HUDEP-2 (cell line): ENCODE measurements at regions not wholly inside any gene's neighbourhood (a gene's known extent, or its start where the extent isn't known, plus 50 kb on each side); places are given as distances from the start of the nearest gene placed in this dataset.
"Not testable (repeated sequence)": the region's sequence is repeated elsewhere in the genome, so short reads cannot be mapped to it uniquely, and the experiment has no call there.

Source experiments
- DNase-seq, 76 experiments: peaks; one replicate each; lab custom pipeline; 2025; ENCODE audit not compliant: unreplicated experiment in 76 of 76; lab: John Stamatoyannopoulos, UW

DNA sequence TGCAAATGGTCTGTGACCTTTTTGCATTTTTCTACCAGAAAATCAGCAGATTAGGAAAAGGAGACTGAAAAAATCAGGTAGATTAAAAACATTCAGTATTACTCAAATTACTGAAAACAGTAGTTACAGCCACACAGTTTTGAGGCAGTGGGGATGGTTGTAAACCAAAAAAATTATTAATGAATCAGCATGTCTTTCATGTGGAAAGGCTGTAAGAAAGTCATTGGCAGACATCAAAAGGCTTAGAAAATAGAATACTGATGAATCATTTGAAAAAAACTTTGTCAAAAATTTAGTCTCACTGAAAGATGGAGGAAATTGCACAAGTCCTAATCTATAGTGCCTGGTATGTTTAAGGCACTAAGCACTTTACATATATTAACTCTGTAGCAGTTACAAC is 133.9 kb upstream of the GCFC2 start:
- DNase-seq: no peak

DNA sequence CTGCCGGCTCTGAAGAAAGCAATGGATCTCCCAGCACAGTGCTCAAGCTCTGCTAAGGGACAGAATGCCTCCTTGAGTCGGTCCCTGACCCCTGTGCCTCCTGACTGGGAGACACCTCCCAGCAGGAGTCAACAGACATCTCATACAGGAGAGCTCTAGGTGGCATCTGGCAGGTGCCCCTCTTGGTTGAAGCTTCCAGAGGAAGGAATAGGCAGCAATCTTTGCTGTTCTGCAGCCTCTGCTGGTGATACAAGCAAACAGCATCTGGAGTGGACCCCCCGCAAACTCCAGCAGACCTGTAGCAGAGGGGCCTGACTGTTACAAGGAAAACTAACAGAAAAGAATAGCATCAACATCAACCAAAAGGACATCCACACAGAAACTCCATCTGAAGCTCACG is 123.9 kb upstream of the GCFC2 start:
- peak in 1 of 76 experiments; percentile 2 for DNase-seq

DNA sequence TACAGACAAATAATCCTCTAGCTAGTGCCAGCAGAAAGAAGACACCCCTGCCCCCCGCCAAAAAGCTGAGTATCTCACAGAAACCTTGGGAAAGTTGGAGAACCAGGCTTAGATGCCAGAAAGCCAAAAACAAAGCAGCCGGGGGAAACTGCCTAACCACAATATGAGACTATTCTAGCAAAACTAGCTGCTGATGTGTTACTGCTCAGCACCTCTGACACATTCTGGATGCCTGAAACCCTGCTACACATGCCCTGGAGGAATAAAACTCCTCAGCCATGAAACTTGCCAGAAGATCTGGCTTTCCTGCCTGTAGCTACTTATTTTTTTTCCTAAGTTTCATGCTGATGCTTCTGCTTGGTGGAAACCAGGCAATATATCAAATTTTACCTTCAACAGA is 122.7 kb upstream of the GCFC2 start:
- DNase-seq: no peak

DNA sequence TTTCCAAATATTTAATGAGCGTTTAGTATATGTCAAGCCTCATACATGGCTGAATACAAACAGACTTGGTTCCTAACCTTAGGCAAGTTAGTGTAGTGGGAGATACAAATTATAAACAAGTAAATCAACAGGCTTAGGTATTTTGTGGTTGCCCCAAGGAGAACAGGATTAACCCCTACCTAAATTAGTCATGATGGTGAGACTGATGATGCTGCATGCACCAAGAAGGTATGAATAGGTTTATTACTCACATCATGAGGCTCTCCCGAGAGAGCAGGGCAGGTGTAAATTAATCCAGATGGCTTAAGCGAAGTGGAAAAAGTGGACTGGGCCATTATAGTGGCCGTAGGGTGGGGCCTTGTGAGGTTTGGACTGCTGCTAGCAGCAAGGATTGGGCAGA is 118.1 kb upstream of the GCFC2 start:
- DNase-seq: no peak

DNA sequence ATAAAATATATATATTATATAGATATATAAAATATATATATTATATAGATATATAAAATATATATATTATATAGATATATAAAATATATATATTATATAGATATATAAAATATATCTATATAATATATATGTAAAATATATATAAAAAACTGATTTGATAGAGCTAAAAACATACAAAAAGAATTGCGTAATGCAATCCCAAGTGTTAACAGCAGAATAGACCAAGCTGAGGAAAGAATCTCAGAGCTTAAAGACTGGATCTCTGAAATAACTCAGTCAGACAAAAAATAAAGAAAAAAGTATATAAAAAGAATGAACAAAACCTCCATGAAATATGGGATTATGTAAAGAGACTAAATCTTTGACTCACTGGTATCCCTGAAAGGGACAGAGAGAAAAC is 112.8 kb upstream of the GCFC2 start:
- DNase-seq: not testable (repeated sequence)

DNA sequence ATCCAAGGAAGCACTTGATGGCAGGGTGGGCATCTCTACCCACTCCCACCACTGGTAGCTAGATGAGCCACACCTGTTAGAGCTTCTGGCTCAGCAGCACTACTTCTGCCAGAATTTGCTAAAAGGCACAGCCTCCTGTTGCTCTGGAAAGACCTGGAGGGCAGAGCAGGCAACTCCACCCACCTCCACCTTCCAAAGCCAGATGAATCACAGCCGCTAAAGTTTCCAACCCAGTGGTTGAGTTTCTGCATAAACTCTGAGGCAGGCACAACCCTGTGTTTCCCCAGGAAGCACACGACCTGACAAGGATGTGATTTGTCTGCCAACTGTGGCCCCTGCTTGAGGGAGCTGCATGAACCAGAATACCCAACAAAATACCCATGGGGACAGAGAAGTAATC is 111.6 kb upstream of the GCFC2 start:
- DNase-seq: no peak

DNA sequence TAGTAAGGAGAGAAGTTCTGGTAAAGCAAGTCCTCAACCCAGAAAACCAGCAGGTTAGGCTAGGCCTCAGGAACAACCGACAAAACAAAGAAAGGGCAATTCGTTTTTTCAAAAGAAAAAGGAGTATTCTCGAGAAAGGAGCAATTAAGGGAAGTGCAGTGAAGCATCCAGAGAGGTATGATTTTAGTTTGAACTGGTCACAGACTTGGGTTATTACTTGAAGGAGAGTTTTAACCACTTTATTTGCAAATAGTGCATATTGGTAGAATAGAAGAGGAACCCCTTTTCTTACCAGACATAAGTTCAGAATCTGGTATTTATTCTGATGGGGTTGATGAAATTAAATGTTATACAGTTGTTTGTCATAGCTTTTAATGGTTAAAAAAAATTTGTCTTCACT is 110.0 kb upstream of the GCFC2 start:
- no peak for DNase-seq

DNA sequence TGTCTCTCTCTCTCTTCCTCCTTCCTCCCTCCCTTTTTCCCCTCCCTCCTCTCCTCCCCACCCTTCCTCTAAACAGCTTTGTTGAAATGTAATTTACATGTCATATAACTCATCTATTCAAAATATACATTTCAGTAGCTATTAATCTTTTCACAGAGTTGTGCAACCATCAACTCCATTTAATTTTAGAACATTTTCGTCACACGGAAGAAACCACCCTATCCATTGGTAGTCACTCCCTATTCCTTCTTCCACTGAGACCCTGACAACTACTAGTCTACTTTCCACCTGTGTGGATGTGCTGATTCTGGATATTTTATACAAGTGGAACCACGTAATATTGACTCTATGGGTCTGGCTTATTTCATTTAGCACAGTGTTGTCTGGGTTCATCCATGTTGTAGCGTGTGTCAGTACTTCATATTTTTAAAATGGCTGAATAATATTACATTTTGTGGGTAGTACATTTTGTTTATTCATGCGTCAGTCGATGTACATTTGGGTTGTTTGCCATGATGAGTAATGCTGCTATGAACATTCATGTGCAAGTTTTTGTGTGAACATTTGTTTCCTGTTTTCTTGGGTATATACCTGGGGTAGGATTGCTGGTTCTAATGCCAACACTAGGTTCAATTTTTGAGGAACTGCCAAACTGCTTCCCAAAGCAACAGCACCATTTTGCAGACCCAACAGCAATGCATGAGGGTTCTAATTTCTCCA is 100.1 kb upstream of the GCFC2 start:
- DNase-seq: no peak

DNA sequence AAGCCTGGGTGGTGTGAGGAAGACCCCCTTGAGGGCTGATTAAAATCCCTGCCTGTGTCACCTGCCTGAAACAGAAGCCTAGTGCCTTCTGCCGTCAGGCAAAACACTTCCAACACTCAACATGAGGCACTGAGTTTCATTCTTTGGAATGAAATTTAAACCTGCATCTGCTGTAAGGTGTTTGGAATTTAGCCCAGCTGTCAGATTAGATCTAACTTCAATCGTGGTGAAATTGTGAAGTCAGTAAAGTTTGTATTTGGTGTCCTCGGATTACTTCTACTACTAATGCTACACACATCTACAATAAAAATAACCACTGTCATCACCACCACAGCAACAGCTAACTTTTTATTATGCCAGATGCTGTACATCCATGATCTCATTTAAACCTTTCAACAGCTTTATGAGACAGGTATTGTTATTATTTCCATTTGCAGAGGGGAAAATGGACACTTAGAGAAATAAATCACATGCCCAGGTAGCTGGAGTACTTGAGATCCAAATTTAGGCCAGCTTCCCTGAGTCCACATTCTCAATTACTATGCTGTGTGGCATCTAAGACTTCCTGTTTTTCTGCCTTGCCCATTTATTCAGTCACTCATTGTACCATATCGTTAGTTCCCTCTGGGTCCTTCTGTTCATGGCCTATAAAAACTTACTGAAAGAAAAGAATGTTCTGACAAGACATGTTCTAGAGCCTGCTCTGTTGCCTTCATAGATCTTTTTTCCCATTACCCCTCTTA is 98.2 kb upstream of the GCFC2 start:
- DNase-seq: no peak

DNA sequence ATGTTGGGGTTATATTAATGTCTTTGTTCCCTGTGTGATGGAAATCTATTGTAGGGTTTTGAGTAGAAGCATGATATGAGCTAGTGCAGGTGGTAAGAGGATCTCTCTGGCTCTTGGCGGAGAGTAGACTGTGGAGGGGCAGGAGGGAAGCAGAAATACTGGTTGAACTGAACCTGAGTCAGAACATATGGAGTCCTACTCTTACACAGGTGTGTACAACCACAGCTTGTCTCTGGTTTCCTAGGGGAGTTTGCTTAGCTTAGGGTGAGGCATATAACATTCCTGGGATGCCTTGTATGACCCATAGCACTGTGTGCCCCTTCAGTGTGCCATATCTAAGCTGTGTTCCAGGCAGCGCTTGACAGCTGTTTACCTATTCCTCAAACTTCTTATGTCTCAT is 97.3 kb upstream of the GCFC2 start:
- DNase-seq: no peak

DNA sequence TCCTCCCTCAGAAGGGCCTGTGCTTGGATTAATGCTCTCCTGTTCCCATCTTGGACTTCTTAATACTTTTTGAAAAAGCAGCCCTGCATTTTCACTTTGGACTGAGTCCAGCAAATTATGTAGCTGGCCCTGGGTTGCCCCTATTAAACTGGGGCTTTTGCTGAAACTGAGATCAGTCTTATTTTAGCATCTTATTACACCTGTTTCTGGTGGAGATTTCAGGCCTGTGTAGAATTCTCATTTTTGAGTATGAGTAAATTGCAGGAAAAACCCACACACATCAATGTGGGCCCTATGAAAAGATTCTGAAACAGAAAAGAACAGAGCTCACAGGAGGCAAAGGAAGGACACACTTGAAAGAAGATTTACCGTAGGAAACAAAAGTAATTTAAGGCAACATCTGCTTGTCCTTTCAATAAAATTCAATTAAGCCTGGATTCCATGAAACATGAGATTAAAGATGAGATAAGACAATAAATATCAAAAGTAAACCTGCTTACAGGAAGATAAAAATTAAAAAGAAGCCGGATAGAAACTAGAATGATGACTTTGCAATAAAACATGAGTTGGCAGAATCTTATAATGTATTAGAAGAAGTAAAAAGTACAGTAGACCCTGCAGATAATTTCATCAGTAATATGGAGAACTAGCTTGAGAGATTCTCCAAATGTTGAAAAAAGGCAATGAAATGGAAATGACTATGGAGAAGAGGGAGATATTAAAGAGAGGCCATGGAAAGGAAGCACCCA is 90.7 kb upstream of the GCFC2 start:
- no peak for DNase-seq

DNA sequence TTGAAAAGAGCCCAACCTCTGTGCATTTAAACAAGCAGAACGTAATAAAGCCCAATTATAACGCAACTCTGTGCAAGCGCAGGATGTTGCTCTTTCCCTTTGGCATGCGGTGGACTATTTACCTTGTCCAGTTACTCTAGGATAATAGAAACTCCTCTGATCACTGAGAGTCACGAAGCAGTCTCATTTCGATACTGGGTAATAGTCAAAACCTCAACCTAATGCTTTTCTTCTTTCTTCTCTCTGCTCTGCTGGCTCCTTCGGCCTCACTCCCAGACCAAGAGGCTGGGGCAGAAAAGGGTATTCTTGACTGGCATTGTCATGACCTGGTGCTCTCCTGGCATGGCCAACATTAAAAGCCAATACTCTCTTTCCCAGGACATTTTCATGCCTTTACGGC is 89.7 kb upstream of the GCFC2 start:
- DNase-seq: no peak

DNA sequence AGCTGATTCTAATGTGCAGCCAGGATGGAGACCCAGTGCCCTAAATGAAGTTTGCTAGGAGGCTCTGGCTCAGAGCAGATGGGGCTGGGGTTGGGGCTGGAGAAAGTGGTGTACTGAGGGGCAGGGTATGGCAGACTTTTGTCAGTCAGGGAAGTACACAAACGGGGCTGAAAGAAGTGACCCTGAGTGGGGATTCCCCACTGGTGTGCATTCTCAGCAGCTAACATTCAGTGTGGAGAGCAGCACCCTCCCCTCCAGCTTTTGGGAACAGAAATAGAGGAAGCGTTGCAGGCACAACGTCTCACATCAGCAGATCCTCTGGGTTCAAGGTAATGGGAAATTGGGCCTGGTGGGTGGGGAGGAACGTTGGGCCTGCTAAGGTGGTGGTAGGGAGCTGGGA is 89.1 kb upstream of the GCFC2 start:
- DNase-seq: no peak

DNA sequence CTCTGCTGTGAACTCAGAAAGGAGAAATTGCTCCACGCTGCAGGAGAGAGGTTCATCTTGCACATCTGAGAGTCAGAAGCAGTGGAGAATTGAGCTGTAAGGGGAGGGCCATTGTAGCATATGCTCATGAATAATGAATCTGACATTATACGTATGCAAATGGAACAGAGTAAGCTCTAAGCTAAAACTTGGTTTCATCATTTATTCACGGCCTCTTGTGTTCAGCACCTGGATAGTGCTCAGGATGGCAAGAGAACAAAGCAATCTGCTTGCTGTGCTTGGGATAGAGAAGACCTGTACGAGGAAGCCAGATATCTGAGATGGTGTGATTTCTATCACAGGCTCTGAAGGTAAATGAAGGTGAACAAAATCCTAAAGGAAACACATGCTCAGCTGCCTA is 87.9 kb upstream of the GCFC2 start:
- no peak for DNase-seq

DNA sequence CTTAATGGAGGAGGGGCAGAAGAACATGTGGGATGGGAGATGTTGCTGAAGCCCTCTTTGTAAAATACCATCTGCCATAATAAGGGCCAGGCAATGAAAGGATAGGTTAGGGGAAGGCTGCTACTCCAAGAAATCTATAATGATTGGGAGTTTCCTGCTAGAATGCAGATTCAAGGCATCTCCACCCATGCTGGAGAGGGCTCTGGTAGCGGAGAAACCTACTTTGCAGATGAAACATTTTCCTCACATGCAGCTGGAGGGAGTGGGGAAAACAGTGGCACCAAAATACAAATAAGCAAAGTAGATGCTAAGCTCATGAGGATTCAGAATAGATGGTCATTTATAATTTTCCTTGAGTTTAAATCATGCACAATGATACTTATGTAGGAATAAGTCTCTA is 82.3 kb upstream of the GCFC2 start:
- DNase-seq: no peak

DNA sequence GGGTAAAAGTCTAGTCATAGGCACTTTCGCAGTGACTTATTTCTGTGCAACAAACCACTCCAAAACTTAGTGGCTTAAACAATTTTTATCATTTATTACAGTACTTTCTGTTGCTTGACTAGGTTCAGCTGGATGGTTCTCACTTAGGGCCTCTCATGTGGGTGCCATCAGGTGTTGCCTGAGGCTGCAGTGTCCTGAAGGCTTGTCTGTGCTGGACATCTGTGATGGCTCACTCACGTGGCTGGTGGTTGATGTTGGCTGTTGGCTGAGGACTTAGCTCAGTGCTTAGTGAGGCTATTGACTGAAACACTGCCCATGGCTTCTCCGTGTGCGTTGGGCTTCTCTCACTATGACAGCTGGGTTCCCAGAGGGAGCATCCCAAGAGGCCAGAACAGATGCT is 81.4 kb upstream of the GCFC2 start:
- DNase-seq: no peak

DNA sequence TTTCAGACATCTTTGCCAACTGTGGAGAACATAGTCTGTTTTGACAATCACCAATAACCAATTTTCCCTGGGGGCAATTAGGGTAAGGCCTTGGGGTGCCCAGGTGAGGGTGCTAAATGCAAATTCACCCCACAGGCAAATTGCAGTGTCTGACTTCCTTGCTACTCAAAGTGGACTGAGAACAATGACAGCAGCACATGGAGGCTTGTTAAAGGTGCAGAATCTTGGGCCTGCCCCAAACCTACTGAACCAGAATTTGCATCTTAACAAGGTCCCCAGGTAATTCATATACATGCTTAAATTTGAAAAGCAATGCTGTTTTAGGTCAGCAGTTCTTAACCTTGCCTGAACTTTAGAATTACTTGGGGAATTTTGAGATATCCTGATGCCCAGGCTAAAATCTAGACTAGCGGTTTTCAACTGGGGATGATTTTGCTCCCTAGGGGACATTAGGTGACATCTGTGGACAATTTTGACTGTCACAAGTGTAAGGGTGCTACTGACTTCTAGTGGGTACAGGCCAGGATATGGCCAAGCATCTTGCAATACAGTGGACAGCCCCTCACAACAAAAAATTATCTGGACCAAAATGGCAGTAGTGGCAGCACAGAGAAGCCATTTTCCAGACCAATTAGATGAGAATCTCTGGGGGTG is 80.2 kb upstream of the GCFC2 start:
- DNase-seq: no peak

DNA sequence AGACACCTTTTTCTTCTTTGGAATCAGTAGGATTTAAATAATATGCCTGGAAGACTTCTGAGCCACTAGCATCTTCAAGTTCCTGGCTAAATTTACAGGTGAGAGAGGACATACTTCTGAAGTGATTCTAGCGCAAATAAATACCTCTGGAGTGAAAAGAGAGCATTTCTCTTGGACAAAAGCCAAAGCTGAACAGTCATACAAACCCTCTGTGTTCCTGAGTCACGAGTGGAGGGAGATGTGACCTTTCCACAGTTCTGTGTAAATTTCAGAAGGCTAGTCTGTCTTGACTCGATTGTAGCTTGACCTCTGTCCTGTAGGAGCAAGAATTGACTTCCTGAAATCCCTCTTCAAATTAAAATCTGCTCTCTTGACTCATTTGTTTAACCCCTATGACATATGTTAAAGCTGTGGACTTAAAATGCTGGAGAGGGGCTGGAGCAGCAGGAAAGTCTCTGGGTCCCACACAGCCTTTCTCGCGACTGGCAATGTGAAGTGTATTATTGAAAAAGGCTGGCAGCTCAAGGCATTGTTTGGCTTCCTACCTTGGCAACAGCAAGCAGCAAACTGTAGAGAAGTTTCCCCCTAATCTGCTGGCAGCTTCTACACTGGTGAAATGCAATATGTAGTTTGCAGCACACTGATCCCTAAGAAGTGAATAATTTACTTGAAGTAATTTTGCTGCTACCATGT is 79.6 kb upstream of the GCFC2 start:
- no peak for DNase-seq

DNA sequence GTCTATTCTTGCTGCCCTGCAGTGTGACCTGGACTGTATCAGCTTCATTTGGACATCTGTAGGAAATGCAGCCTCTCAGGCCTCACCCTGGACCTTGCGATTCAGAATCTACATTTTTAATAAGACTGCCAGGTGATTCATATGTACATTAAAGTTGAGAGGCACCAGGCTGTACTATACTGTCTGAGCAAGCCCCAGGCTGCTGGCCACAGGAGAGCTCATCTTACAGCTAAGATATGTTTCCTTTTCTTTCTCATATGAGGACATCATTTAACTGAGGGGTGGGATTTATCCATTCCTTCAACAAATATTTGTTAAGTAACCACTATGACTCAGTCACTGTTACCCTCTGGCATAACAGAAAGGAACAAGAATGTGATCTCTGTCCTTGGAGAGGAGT is 78.2 kb upstream of the GCFC2 start:
- DNase-seq: no peak

DNA sequence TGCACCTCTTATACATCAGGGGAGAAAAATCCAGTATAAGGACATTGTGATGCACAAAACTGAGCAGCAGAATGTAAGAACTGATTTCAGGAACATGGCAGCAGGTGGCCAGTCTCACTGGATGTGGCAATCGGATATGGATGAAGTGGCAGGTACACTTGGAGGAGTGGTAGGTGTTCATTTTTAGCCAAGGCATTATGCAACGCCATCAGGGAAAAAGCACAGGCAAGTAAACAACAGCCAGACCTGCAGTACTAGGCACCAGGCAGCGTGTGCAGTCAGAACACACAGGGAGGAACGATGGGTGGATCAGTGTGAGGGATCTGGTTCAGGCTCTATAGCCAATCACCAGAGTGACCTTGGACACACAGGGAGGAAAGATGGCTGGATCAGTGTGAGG is 77.4 kb upstream of the GCFC2 start:
- DNase-seq: no peak
